GM10266 (cell line): ENCODE measurements at regions not wholly inside any gene's neighbourhood (a gene's known extent, or its start where the extent isn't known, plus 50 kb on each side); places are given as distances from the start of the nearest gene placed in this dataset.

Experiments used
- DNase-seq: peaks from one replicate; pipeline ENCODE4 v3.0.0; 2012; ENCODE audit errors: extremely low spot score
- CTCF ChIP-seq: IDR thresholded peaks from 2 replicates; pipeline ENCODE4 v1.5.1; 2012; ENCODE audit warnings: mild to moderate bottlenecking, low read depth; ENCODE audit not compliant: control insufficient read depth, insufficient read depth; ENCODE audit errors: missing control alignments

DNA sequence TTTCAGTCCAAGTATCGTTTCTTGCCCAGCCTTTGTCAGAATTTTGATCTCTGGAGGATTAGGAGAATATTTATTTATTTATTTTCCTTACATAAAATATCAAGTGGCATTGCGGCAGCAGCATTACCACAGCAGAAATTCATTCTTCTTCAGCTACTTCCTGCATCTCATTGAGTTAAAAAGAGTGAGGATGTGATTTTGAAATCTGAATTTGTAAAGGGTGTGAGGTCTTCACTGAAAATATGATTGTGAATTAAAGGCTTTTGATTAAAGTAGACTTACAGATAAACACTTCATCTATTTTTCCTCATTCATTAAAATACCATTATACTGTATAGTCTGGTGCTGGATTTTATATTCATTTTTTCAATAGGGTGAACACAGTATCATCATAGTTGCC lies 328.4 kb downstream of the PRL start:
- TF ChIP-seq CTCF, result no peak
- no peak for DNase-seq

- no peak for TF ChIP-seq CTCF
- no peak for DNase-seq
Measured at GRCh38 chr6:21969192-21969591, 327.6 kb downstream of the PRL start.

DNA sequence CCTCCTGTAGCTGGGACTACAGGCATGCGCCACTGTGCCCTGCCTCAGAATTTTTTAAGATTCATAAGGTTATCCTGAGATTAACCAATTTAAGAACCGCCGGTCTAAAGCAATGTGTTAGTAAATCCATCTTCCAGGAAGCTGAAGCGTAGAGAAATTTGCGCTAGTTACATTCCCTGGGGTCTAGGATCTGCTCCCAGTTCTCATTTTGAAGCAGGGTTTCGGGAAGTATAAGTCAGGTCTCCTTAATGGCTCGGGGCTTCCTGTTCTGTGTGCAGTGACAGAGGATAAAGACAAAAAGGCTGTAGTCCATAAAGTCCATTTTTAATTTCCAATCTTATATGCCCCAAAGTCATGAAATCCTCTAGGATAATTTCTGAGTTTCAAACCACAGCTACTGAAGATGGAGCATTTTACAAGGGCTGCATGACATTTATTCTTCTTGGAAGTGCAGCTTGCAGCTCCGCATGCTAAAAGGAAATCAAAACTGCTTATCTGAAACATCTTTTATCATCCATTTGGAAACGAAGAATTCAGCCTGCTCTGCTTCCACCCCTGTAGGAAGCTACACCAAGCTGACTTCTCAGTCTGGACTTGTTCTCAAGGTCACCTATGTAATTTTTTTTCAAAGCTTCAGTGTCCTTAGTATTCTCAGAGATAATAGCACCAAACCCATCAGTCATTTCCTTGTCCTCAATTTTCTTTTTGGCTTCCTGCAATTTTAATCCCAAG lies 326.1 kb downstream of the PRL start:
- TF ChIP-seq CTCF, result no peak

DNA sequence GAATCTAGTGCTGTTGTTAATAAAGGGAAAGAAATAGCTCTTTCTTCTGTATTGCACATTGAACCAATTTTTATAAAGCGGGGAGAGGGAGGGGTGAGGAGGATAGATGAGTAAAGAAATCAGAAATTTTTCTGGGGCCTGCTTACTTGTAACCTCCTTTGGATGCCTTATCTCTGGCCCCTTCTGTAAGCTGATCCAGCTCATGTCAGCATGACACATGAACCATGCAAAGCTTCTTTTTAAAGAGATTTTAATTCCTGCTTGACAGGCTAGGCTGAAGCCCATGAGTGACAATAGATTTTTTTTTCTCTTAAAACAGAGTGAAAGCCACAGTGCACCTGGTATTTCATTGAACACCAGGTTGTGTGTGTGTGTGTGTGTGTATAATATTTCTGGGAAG lies 325.3 kb downstream of the PRL start:
- no peak for TF ChIP-seq CTCF
- DNase-seq, result no peak

More for the DNA sequence above, 326.1 kb downstream of the PRL start:
- DNase-seq, result no peak

- no peak for DNase-seq
Measured at GRCh38 chr6:21972516-21972915, 324.3 kb downstream of the PRL start.

DNA sequence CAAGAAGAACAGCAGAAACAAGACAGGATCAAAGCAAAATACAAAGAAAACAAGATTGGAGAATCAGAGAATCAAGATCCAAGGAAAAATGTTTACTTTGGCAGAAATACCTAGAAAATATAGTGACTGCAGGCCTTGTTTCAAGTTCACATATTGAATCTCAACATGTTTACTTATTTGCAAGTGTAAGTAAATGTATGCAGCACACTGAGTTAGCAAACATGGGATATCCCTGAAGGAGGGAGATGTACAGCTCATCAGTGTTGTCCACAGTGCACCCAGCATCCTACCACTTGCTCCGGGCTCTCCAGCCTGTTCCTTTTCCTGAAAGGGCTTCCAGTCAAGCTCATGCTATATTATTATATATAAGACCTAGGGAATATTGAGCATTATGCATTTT lies 319.5 kb downstream of the PRL start:
- DNase-seq, result no peak
- no peak for TF ChIP-seq CTCF

More at GRCh38 chr6:21972516-21972915, 324.3 kb downstream of the PRL start:
- no peak for TF ChIP-seq CTCF

DNA sequence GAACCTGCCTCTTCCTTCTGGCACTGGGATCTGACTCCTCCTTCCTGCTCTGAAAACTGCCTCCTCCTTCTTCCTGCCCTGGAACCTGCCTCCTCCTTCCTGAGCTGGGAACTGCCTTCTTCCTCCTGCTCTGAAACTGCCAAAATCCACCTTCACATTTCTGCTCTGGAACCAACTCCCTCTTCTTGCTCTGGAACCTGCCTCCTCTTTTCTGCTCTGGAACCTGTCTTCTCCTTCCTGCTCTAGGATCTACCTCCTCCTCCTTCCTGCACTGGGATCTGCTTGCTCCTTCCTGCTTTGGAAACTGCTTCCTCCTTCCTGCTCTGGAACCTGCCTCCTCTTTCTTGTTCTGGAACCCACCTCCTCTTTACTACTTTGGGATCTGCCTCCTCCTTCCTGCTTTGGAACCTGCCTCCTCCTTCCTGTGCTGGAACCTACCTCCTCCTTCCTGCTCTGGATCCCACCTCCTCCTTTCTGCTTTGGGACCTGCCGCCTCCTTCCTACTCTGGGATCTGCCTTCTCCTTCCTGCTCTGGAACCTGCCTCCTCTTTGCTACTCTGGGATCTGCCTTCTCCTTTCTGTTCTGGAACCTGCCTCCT lies 315.5 kb downstream of the PRL start:
- no peak for DNase-seq

More for the DNA sequence above, 315.5 kb downstream of the PRL start:
- TF ChIP-seq CTCF, result no peak
